Keratinocyte (primary cell): ENCODE measurements at regions not wholly inside any gene's neighbourhood (a gene's known extent, or its start where the extent isn't known, plus 50 kb on each side); places are given as distances from the start of the nearest gene placed in this dataset.

Experiments used
- DNase-seq: peaks from one replicate; pipeline ENCODE4 v3.0.0-alpha.2; 2011; ENCODE audit warnings: low read depth, missing footprints, low spot score
- FAIRE-seq: peaks from 2 replicates; lab custom pipeline; 2011; peaks lifted over from hg19 to GRCh38; lab: Jason Lieb, UNC
- H2AFZ ChIP-seq: 2 replicates; pipeline ENCODE4 v1.6.0; 2012; ENCODE audit warnings: low read length, control low read depth, inconsistent platforms; ENCODE audit not compliant: control insufficient read depth
- H3K27ac ChIP-seq: 2 replicates; pipeline ENCODE4 v1.5.1; 2011; ENCODE audit warnings: low read length; ENCODE audit not compliant: control insufficient read depth, insufficient read depth
- H3K27me3 ChIP-seq: 3 replicates; pipeline ENCODE4 v1.6.0; 2011; ENCODE audit warnings: low read length; ENCODE audit not compliant: control insufficient read depth, insufficient read depth; ENCODE audit errors: extremely low read depth
- H3K36me3 ChIP-seq, 2 experiments: 2 replicates in 1 of 2; 3 replicates in 1 of 2; pipeline ENCODE4 v1.5.1; 2011; ENCODE audit warnings: low read length in 2 of 2, mild to moderate bottlenecking in 1 of 2; ENCODE audit not compliant: control insufficient read depth in 2 of 2, insufficient read depth in 2 of 2; ENCODE audit errors: extremely low read depth in 1 of 2
- H3K4me1 ChIP-seq: 3 replicates; pipeline ENCODE4 v1.5.1; 2011; ENCODE audit warnings: low read length; ENCODE audit not compliant: control insufficient read depth, insufficient read depth; ENCODE audit errors: extremely low read depth
- H3K4me2 ChIP-seq: 3 replicates; pipeline ENCODE4 v1.6.0; 2011; ENCODE audit warnings: low read depth, low read length; ENCODE audit not compliant: control insufficient read depth, insufficient read depth; ENCODE audit errors: extremely low read depth
- H3K4me3 ChIP-seq, 3 experiments: fragments of 200-600 bp in 1 of 3; sonication (generic) in 1 of 3; 2 replicates in 2 of 3; 3 replicates in 1 of 3; pipeline ENCODE4 v1.5.1; 2011 to 2016; ENCODE audit warnings: low read length in 3 of 3, mild to moderate bottlenecking in 3 of 3, control low read depth in 2 of 3, inconsistent platforms in 1 of 3, low read depth in 1 of 3, mixed read lengths in 1 of 3, mixed run types in 1 of 3, moderate library complexity in 1 of 3; ENCODE audit not compliant: control insufficient read depth in 2 of 3, insufficient read depth in 2 of 3; ENCODE audit errors: extremely low read depth in 1 of 3
- H3K79me2 ChIP-seq: 2 replicates; pipeline ENCODE4 v1.6.0; 2012; ENCODE audit warnings: low read length; ENCODE audit not compliant: control insufficient read depth, insufficient read depth
- H3K9ac ChIP-seq: 3 replicates; pipeline ENCODE4 v1.6.0; 2011; ENCODE audit warnings: low read length; ENCODE audit not compliant: control insufficient read depth, insufficient read depth; ENCODE audit errors: extremely low read depth
- H3K9me1 ChIP-seq: 3 replicates; pipeline ENCODE4 v1.6.0; 2011; ENCODE audit warnings: low read length; ENCODE audit not compliant: control insufficient read depth, insufficient read depth; ENCODE audit errors: extremely low read depth
- H3K9me3 ChIP-seq: 2 replicates; pipeline ENCODE4 v1.5.1; 2012; ENCODE audit warnings: low read depth, low read length; ENCODE audit not compliant: control insufficient read depth
- H4K20me1 ChIP-seq: 3 replicates; pipeline ENCODE4 v1.6.0; 2011; ENCODE audit warnings: low read length; ENCODE audit not compliant: control insufficient read depth, insufficient read depth; ENCODE audit errors: extremely low read depth
- CTCF ChIP-seq, 3 experiments: IDR thresholded peaks in 1 of 3; conservative IDR thresholded peaks in 1 of 3; optimal IDR thresholded peaks in 1 of 3; 2 replicates in 2 of 3; 3 replicates in 1 of 3; pipeline versions ENCODE3 to v1.5.1; 2011; ENCODE audit warnings: low read length in 3 of 3, mild to moderate bottlenecking in 3 of 3, moderate library complexity in 2 of 3, control low read depth in 1 of 3, inconsistent platforms in 1 of 3; ENCODE audit not compliant: insufficient read depth in 2 of 3; ENCODE audit errors: extremely low read depth in 1 of 3
- EZH2 ChIP-seq: IDR thresholded peaks from one replicate; pipeline ENCODE4 v1.6.1; 2012; ENCODE audit warnings: inconsistent platforms, mild to moderate bottlenecking, low read length, moderate library complexity
- dilution Hi-C: fragments of 300-500 bp; cut with MboI; formaldehyde crosslinking; loops from one replicate; pipeline ENCODE4 v1.7.0; 2020; ENCODE audit warnings: low sequenced_read_pairs; ENCODE audit not compliant: extremely low pct_ligation_motif_present

- FAIRE-seq, result no peak
- dilution Hi-C loops, result no loop called here
- peaks cover 24% of the 10 kb centered on the region for H3K4me1 ChIP-seq
These were observed 80.7 kb upstream of the ADRA1B start for GRCh38 chr5:159835548-159835947.

GRCh38 chr5:159836691-159837090 is 79.6 kb upstream of the ADRA1B start:
- FAIRE-seq (peak; percentile 13), DNase-seq (no peak)
- Histone ChIP-seq H3K36me3 (no peaks in the 10 kb centered on the region), H3K9ac (no peak overlapping the region), H3K4me1 (peaks cover 24% of the 10 kb centered on the region), H3K27ac (no peak overlapping the region), H3K4me2 (no peak overlapping the region), H2AFZ (no peak overlapping the region), H3K9me1 (no peaks in the 10 kb centered on the region), H3K27me3 (no peaks in the 10 kb centered on the region), H4K20me1 (no peaks in the 10 kb centered on the region), H3K9me3 (no peaks in the 10 kb centered on the region), H3K4me3 (no peak overlapping the region), H3K79me2 (no peaks in the 10 kb centered on the region)
- dilution Hi-C loops, result no loop called here
- TF ChIP-seq CTCF (optimal IDR thresholded peaks at IDR 0.05 in 1 of 3, IDR thresholded peaks at IDR 0.05 in 1 of 3, conservative IDR thresholded peaks at IDR 0.05 in 1 of 3; ENCODE audit: extremely low read depth in 1 of 3, insufficient read depth in 2 of 3, low read length in 3 of 3) (no peak), EZH2 (no peak)

More at GRCh38 chr5:159835548-159835947, 80.7 kb upstream of the ADRA1B start:
- Histone ChIP-seq H3K27ac (no peak overlapping the region), H3K4me2 (no peak overlapping the region), H3K9ac (no peak overlapping the region), H3K79me2 (no peaks in the 10 kb centered on the region), H2AFZ (no peak overlapping the region), H3K36me3 (no peaks in the 10 kb centered on the region), H3K9me3 (no peaks in the 10 kb centered on the region), H3K9me1 (no peaks in the 10 kb centered on the region), H3K27me3 (no peaks in the 10 kb centered on the region), H3K4me3 (no peak overlapping the region), H4K20me1 (no peaks in the 10 kb centered on the region)
- TF ChIP-seq EZH2, result no peak
- no peak for TF ChIP-seq CTCF (optimal IDR thresholded peaks at IDR 0.05 in 1 of 3, IDR thresholded peaks at IDR 0.05 in 1 of 3, conservative IDR thresholded peaks at IDR 0.05 in 1 of 3; ENCODE audit: extremely low read depth in 1 of 3, insufficient read depth in 2 of 3, low read length in 3 of 3)
- no peak for DNase-seq
